22Rv1 (cell line): ENCODE measurements at regions not wholly inside any gene's neighbourhood (a gene's known extent, or its start where the extent isn't known, plus 50 kb on each side); places are given as distances from the start of the nearest gene placed in this dataset.

Source experiments
- H3K27ac ChIP-seq: fragments of 450-650 bp; 2 replicates; pipeline ENCODE4 v1.5.1; 2017
- CTCF ChIP-seq: fragments of 450-650 bp; IDR thresholded peaks from 2 replicates; pipeline ENCODE4 v1.5.1; 2017; ENCODE audit warnings: mild to moderate bottlenecking
- ZFX ChIP-seq: fragments of 450-650 bp; IDR thresholded peaks from 2 replicates; pipeline ENCODE4 v1.6.1; 2017; ENCODE audit warnings: antibody characterized with exemption, borderline replicate concordance

GRCh38 chr9:27747450-27747849 is 174.2 kb upstream of the C9orf72 start:
- TF ChIP-seq CTCF (no peak), ZFX (no peak)
- no peak overlapping the region for H3K27ac ChIP-seq

- H3K27ac ChIP-seq: no peak overlapping the region
- TF ChIP-seq ZFX: no peak
- TF ChIP-seq CTCF: no peak
Observed at GRCh38 chr9:27749838-27750237, 176.6 kb upstream of the C9orf72 start.

- no peak overlapping the region for H3K27ac ChIP-seq
- TF ChIP-seq CTCF: no peak
Observed at GRCh38 chr9:27750566-27750965, 177.3 kb upstream of the C9orf72 start.

GRCh38 chr9:27752069-27752468 is 178.8 kb upstream of the C9orf72 start:
- no peak for TF ChIP-seq ZFX
- no peak for TF ChIP-seq CTCF
- H3K27ac ChIP-seq: no peak overlapping the region

- no peak overlapping the region for H3K27ac ChIP-seq
- TF ChIP-seq ZFX (no peak), CTCF (no peak)
Observed at GRCh38 chr9:27755846-27756245, 182.6 kb upstream of the C9orf72 start.

GRCh38 chr9:27756418-27756817 is 183.1 kb upstream of the C9orf72 start:
- TF ChIP-seq ZFX (no peak), CTCF (no peak)
- H3K27ac ChIP-seq: no peak overlapping the region

GRCh38 chr9:27763831-27764230 is 190.6 kb upstream of the C9orf72 start:
- no peak for TF ChIP-seq CTCF
- H3K27ac ChIP-seq: no peak overlapping the region
